GM18861 (cell line): ENCODE measurements at regions not wholly inside any gene's neighbourhood (a gene's known extent, or its start where the extent isn't known, plus 50 kb on each side); places are given as distances from the start of the nearest gene placed in this dataset.

ENCODE experiments used
- ATAC-seq: cut with Tn5 transposase; IDR thresholded peaks from one replicate; pipeline ENCODE4 v1.9.1; 2021; ENCODE audit not compliant: unreplicated experiment

DNA sequence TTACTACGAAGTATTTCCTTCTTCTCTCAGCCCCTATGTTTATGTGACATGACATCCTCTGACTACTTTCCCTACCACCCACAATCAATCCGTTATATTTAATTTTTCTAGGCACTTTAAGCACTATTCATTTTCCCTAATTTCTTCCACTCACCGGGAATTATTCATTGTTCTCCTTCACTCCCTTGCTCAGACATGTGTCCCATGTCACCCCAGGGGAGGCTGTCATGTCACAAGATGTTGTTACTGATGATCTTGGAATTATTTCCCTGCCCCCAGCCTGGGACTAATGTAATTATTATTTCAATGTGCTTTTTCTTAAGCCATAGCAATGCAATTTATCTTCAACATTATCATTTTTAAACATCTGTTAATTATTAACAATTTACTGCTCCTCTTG, 317.2 kb downstream of the PHF14 start:
- no peak for ATAC-seq

DNA sequence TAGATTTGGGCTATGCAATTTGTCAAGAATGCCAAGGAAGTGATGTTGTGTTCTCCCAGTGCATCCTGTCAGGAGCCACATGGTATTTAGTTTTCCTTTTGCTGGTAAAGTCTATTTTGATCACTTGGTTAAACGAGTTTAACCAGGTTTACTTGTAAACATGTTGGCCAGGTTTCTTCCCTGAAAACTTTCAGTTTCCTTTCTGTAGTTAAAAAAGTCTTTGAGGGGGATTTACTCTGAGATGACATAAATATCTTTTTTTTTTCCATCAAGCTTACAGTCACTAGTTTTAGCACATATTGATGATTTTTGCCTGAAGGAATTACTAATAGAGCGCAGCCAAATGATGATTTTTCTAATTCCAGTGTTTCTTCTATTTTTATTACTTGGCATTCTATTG, 320.5 kb downstream of the PHF14 start:
- ATAC-seq: no peak

DNA sequence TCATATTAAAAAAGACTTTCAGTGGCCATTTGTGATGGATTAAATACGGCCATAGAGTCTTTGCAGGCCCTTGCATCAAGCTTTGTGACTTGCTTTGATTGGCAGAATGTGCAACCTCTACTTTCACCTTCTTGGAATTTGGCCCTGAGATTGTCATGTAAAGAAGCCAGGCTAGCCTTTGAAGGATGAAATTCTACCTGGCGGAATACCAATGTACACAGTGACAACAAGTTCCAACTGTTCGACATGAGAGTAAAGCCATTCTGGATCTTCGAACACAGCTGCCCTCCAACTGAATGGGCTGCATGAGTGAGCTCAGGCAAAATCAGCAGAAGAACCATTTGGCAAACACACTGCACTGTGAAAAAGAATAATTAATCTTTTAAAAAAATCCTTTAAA, 321.3 kb downstream of the PHF14 start:
- ATAC-seq: no peak

DNA sequence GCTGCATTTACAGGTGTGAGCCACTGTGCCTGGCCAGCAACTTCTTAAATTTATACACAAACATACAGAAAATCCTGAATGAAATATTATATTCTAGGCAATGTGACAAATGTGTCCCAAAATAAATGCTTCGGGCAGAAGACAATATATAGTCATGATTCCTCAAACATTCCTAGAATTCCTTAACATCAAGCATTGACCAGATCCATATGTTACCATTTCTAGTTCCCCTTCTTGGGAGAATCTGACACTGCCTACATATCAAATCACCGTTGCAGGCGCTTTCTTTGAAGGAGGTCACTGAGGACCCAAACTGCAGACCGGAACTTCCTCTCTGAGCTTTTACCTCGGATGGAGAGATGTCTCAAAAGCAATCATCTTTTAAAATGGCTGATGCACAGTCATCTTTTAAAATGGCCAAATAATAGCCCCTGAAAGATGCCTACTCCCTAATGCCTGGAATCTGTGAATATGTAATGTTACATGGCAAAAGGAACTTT, 323.5 kb downstream of the PHF14 start:
- ATAC-seq: no peak

DNA sequence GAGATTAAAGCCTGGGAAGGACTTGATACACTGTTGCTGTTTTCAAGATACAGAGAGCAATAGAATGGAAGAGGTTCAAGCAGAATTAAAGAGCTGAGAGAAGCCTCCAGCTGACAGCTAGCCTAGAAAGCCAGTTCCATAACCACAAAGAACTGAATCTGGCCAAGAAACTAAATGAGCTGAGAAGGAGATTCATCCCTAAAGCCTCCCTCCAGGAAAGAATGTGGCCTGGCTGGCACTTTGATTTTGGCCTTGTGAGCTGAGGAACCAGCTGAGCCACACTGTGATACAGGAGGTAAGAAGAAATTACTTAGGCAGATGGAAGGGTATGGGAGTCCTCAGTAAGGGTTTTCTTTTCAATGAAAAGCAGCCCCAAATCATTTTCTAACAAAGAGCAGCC, 324.1 kb downstream of the PHF14 start:
- no peak for ATAC-seq

DNA sequence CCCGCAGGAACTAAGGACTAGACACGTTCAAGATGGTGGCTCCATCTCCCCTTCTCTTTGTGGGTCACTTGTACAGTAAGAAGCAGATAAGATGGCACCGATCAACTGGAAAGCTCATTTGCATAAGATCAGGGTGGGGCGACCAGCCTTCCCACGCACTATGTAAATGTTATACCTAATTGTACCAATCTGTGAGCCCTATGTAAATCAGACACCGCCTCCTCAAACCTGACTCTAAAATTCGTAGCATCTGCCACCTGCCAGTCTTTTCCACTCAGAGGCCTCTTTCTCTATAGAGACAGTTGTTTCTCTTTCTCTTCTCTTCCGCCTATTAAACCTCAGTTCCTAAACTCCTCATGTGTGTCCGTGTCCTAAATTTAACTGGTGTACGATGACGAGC, 324.5 kb downstream of the PHF14 start:
- ATAC-seq: no peak

DNA sequence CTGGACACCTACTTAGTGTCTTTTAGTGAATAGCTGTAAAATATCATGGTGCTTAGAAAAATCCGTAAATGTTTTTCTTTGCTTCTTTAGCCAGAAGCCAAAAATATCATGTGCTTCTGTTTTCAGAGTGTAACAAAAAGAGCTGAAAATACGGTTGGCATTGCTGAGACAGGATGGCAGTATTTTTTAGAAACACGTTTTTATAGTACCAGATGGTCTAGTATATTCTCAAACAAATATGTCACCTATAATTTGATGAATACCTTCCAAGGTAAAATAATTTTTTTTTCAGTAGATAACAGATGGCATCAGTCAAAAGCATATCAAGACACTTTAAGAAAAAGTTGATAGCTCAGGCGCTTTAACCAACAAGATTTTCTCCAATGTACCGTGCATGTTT, 326.6 kb downstream of the PHF14 start:
- ATAC-seq: no peak

DNA sequence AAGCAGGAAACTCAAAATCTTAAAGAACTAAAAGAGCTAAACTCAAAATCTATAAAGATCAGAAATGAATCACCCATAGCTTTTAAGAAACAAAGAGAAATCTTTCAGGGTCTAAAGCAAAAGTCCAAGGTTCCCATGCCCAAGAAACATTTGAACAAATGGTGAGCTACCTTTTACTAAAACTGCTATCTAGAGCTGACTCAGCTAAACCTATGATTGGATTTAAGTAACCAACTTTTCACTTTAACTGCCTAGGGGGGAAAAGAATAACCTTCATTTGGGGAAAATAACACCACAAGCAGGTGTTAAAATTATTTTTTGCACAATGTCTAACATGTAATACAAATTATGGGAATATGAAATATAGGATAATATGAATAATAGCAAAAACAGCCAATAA, 328.4 kb downstream of the PHF14 start:
- ATAC-seq: no peak

DNA sequence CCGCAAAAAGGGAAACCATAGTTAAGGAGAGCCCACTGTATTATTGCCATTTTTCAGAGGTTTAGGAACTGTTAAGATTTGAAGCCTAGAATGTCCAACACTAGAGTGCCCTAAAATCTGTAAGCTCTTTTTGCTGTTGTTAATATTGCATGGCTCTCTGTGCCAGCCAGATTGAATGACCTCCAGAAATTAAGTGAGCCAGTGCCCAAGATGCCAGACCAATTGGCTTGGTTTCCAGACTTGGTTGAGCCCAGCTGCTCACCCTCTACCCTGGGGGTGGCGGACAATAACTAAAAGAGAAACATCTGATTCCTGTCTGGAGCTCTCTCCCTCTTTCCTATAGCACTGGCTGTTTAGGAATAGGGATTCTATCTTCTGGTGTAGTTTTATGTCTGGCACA, 340.1 kb downstream of the PHF14 start:
- ATAC-seq: no peak

DNA sequence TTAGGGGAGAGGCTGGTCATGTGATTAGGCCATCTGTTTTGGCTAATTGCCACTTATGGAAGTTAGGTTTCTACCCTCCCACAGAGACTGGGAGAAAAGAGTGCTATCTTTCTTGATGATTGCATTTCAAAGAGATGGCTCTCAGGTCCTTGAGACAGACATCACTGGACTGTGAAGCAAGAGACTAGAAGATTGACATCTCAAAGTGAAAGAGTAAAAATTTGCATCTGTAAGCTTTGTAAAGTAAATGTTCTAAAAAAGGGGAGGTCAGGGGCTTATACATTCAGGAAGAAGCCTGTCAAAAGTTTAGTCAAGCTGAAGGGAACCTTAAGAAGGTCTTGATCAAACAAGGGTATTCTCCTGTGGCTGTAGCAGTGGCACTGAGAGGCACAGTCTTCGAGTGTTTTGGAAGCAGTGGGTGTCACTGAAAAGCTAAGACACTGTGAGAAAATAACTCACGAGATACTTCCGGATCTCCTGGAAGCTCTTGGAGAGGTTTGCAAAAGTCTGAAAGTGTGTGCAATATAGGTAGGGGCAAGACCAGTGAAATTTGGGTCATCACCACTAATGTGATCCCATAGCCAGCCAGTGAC, 342.1 kb downstream of the PHF14 start:
- peak; percentile 58 for ATAC-seq

DNA sequence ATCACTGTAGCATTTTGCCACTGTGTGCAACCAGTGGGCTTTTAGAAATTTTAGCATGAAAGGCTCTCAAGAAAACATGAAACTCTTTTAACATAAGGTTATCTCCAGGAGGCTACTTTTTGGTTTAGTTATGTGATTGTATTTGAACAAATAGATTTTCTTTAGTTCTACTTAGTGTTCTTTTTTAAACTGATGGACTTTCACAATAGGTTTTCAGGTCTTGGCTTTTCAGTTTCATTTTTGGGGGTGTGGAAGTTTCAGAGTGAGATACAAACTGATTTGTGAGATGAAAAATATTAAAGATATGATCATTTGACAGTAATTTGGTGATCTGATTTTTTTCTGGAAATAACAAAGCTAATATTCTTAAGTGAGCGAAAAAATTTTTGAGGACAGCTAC, 344.1 kb downstream of the PHF14 start:
- no peak for ATAC-seq

DNA sequence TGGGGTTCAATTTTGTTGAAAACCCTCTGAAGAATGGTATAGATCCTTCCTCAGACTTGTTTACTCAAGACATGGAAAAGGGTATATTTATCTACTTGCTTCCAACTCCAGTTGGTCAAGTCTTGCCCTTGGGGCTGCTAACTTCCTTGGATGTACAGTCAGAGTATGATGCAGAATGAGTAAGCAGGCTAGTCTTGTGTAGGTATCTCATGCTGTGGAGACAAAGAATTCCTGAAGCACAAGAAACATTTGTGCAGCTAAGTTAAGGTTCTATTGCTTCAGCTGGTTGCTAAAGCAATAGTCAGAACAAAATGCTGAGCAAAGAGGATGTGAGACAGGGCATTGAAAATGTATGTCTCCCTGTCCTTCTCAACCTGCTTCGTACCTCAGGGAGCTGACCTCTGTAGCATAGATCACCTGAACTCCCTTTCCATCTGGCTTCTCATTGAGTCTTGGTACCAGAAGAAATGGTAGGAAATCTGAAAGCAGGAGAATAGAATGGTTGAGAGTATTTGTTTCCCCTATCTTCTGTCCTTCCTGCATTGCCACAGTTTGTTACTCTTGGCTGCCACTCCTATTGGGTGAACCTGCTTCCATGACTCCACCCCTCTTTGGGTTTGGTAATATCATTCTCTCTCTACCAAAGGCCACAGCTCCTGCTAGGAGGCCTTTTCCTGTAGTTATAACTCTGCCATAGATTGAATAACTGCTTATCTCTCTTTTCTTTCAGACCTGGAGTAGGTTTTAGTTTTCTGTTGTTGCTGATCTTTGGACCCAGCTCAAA, 346.0 kb downstream of the PHF14 start:
- no peak for ATAC-seq
